Tibial nerve (tissue), 4 donors: ENCODE measurements at regions not wholly inside any gene's neighbourhood (a gene's known extent, or its start where the extent isn't known, plus 50 kb on each side); places are given as distances from the start of the nearest gene placed in this dataset.

Experiments used
- DNase-seq, 2 donors: peaks; one replicate each; pipeline ENCODE4 v3.0.0-alpha.2; 2019; ENCODE audit warnings: low spot score in 2 of 2
- H3K27ac ChIP-seq, 4 donors: fragments of 200-600 bp; sonication (generic) in 3 of 4; one replicate each; pipeline ENCODE4 v1.5.1; 2017 to 2019; ENCODE audit warnings: mild to moderate bottlenecking in 1 of 4
- H3K27me3 ChIP-seq, 2 donors: fragments of 200-600 bp; sonication (generic) in 1 of 2; one replicate each; pipeline versions ENCODE4 v1.5.1 to v1.6.0; 2017 to 2019
- H3K36me3 ChIP-seq, 3 donors: fragments of 200-600 bp; sonication (generic); one replicate each; pipeline ENCODE4 v1.5.1; 2018 to 2019
- H3K4me1 ChIP-seq, 4 donors: fragments of 200-600 bp; sonication (generic) in 3 of 4; one replicate each; pipeline ENCODE4 v1.5.1; 2017 to 2019
- H3K4me3 ChIP-seq, 4 donors: fragments of 200-600 bp; sonication (generic) in 3 of 4; one replicate each; pipeline ENCODE4 v1.5.1; 2017 to 2019; ENCODE audit warnings: mild to moderate bottlenecking in 1 of 4, moderate library complexity in 1 of 4
- H3K9me3 ChIP-seq, 4 donors: fragments of 200-600 bp; sonication (generic) in 3 of 4; one replicate each; pipeline ENCODE4 v1.5.1; 2017 to 2019
- EP300 ChIP-seq, 2 donors: sonication (generic); formaldehyde crosslinking; IDR thresholded peaks; one replicate each; pipeline ENCODE4 v1.6.1; 2017; ENCODE audit warnings: antibody characterized with exemption in 2 of 2, mild to moderate bottlenecking in 1 of 2
- POLR2A ChIP-seq, 2 donors: fragments of 450-650 bp; IDR thresholded peaks; one replicate each; pipeline ENCODE4 v1.6.1; 2017; ENCODE audit warnings: antibody characterized with exemption in 2 of 2, mild to moderate bottlenecking in 2 of 2, moderate library complexity in 2 of 2
- WGBS, 2 donors: methylation state at CpG; one replicate each; pipeline ENCODE4 v1.1.5; 2018; 5-methylcytosine and 5-hydroxymethylcytosine counted together
- TF ChIP-seq, protein P1 (sequence below), 5 experiments: fragments of 200-600 bp in 3 of 5; fragments of 450-650 bp in 2 of 5; sonication (generic) in 3 of 5; IDR thresholded peaks; one replicate each; pipeline ENCODE4 v1.5.1; 2016 to 2019; ENCODE audit warnings: antibody characterized with exemption in 5 of 5, mild to moderate bottlenecking in 3 of 5, moderate library complexity in 2 of 5

DNA sequence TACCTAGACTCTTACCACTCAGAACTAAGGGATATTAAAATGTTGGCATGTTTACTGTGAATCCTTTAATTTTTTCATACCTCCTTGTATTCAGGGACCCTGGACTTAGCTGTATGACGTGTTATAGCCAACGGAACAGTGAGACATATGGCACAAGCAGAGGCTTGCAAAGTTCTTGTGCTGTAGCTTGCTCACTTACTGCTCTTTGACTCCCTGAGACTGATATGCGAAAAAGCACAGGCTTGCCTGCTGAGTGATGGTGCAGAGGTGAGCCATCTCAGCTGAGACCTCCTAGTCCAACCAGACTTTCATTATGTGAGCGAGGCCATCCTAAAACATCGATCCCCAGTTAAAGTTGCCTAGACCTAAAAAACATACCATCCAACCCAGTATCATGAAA is 811.0 kb downstream of the METTL15 start:
- Histone ChIP-seq H3K4me3 (no peak overlapping the region), H3K36me3 (no peaks in the 10 kb centered on the region), H3K27me3 (no peaks in the 10 kb centered on the region), H3K9me3 (no peaks in the 10 kb centered on the region), H3K27ac (no peak overlapping the region), H3K4me1 (no peaks in the 10 kb centered on the region)
- no peak for DNase-seq
- TF ChIP-seq, protein P1, sequence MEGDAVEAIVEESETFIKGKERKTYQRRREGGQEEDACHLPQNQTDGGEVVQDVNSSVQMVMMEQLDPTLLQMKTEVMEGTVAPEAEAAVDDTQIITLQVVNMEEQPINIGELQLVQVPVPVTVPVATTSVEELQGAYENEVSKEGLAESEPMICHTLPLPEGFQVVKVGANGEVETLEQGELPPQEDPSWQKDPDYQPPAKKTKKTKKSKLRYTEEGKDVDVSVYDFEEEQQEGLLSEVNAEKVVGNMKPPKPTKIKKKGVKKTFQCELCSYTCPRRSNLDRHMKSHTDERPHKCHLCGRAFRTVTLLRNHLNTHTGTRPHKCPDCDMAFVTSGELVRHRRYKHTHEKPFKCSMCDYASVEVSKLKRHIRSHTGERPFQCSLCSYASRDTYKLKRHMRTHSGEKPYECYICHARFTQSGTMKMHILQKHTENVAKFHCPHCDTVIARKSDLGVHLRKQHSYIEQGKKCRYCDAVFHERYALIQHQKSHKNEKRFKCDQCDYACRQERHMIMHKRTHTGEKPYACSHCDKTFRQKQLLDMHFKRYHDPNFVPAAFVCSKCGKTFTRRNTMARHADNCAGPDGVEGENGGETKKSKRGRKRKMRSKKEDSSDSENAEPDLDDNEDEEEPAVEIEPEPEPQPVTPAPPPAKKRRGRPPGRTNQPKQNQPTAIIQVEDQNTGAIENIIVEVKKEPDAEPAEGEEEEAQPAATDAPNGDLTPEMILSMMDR (IDR thresholded peaks at IDR 0.05), result no peak
- TF ChIP-seq EP300 (IDR thresholded peaks at IDR 0.05) (no peak), POLR2A (IDR thresholded peaks at IDR 0.05) (no peak)
- 90% methylated on average over 5 of the region's 5 CpGs for WGBS, 2 donors

DNA sequence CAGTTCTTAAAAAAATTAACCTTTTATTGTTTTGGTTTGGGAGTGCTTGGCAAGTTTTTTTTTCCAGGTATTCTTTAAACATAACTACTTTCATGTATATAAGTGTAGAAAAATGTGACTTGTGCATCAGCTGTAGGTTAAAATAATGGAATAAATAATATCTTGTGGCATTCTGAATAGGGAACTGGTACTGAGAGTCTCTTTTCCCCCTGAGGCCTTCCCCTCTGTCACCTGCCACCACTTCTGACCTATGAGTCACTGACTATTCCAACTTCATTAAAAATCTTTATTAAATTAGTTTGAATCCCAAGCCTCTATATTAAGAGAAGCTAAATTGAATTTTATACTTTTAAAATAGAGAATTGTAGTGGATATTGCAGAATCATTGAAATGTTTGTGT is 805.7 kb downstream of the METTL15 start:
- H3K36me3 ChIP-seq, result no peaks in the 10 kb centered on the region
- no peaks in the 10 kb centered on the region for H3K4me1 ChIP-seq
- no peak overlapping the region for H3K27ac ChIP-seq

DNA sequence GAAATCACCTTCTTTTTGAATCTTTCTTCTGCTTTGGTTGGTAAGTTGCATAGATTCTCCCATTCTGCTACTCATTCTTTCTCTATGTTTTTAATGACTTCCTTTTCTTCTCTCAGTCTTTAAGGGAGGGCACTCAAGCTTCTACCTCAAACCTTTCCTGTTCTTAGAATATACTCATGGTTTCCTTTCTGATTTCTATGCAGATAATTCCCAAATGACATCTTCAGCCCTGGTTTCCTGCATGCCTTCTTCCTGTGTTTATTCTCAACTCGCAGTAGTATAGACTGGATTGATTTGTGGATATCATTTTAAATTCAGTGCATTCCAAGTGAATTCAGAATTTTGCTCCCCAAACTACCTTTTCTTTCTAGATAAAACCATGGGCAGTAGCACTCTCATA is 803.6 kb downstream of the METTL15 start:
- H3K27ac ChIP-seq, result no peak overlapping the region
- H3K9me3 ChIP-seq, result no peaks in the 10 kb centered on the region
- H3K36me3 ChIP-seq, result no peaks in the 10 kb centered on the region
- 51 to 67% methylated on average over 1 of the region's 1 CpG for WGBS, 2 donors
- no peak for DNase-seq
- no peaks in the 10 kb centered on the region for H3K27me3 ChIP-seq
- TF ChIP-seq, protein P1 (IDR thresholded peaks at IDR 0.05), result no peak
- TF ChIP-seq POLR2A (IDR thresholded peaks at IDR 0.05), result no peak
- TF ChIP-seq EP300 (IDR thresholded peaks at IDR 0.05), result no peak
- H3K4me3 ChIP-seq, result no peak overlapping the region
- no peaks in the 10 kb centered on the region for H3K4me1 ChIP-seq

More for the DNA sequence above, 805.7 kb downstream of the METTL15 start:
- H3K4me3 ChIP-seq, result no peak overlapping the region
- no peaks in the 10 kb centered on the region for H3K27me3 ChIP-seq
- TF ChIP-seq EP300 (IDR thresholded peaks at IDR 0.05) (no peak), POLR2A (IDR thresholded peaks at IDR 0.05) (no peak)
- TF ChIP-seq, protein P1 (IDR thresholded peaks at IDR 0.05), result no peak
- H3K9me3 ChIP-seq, result no peaks in the 10 kb centered on the region
- no peak for DNase-seq

DNA sequence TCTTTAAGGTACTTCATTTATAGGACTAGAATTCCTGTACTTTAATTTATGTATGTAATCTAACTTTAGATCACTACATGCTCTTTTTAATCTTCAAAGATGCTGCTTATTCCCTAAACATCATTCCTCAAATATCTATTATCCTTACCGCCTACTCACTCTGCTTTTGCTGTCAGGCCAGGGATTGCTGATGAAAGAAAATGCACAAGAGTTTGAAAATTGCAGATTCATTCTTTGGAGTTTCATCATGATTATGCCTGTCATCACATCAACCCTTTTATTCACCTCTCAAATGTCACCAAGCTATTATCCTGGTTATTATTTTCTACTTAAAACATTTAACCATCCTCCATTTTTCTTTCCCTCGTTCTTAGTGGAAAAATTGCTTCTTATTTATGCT is 802.7 kb downstream of the METTL15 start:
- WGBS, 2 donors, result 71 to 76% methylated on average over 2 of the region's 2 CpGs
- Histone ChIP-seq H3K36me3 (no peaks in the 10 kb centered on the region), H3K4me1 (no peaks in the 10 kb centered on the region), H3K27me3 (no peaks in the 10 kb centered on the region), H3K4me3 (no peak overlapping the region), H3K9me3 (no peaks in the 10 kb centered on the region), H3K27ac (no peak overlapping the region)
- no peak for DNase-seq
- TF ChIP-seq, protein P1 (IDR thresholded peaks at IDR 0.05), result no peak
- TF ChIP-seq POLR2A (IDR thresholded peaks at IDR 0.05), result no peak
- TF ChIP-seq EP300 (IDR thresholded peaks at IDR 0.05), result no peak

DNA sequence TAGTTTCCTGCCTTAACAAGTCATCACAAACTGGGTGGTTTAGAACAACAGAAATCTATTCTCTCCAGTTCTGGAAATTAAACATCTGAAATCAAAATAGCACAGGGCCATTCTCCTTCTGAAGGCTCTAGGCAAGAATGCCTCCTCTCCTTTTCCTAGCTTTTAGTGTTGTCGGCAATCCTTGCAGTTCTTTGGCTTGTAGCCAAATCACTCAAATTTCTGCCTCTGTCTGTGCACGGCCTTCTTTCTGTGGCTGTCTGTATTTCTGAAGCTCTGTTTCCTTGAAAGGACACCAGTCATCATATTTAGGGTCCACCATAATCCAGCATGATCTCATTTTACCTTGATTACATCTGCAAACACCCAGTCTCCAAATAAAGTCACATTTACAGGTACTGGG is 795.5 kb downstream of the METTL15 start:
- H3K4me3 ChIP-seq, result no peak overlapping the region
- no peaks in the 10 kb centered on the region for H3K36me3 ChIP-seq
- no peak for DNase-seq
- H3K4me1 ChIP-seq, result no peaks in the 10 kb centered on the region
- no peak overlapping the region for H3K27ac ChIP-seq
- H3K9me3 ChIP-seq, result no peaks in the 10 kb centered on the region
- 7 to 9% methylated on average over 2 of the region's 2 CpGs for WGBS, 2 donors
- no peaks in the 10 kb centered on the region for H3K27me3 ChIP-seq
- no peak for TF ChIP-seq EP300 (IDR thresholded peaks at IDR 0.05)
- TF ChIP-seq POLR2A (IDR thresholded peaks at IDR 0.05), result no peak
- TF ChIP-seq, protein P1 (IDR thresholded peaks at IDR 0.05), result no peak
